Vagina (tissue), 2 donors: ENCODE measurements at regions not wholly inside any gene's neighbourhood (a gene's known extent, or its start where the extent isn't known, plus 50 kb on each side); places are given as distances from the start of the nearest gene placed in this dataset.

Source experiments
- DNase-seq, 2 donors: peaks; one replicate each; pipeline ENCODE4 v3.0.0-alpha.2; 2017; ENCODE audit errors: extremely low spot score in 2 of 2
- H3K27ac ChIP-seq: fragments of 200-600 bp; sonication (generic); one replicate; pipeline ENCODE4 v1.5.1; 2019
- H3K27me3 ChIP-seq: fragments of 200-600 bp; sonication (generic); one replicate; pipeline ENCODE4 v1.5.1; 2019
- H3K36me3 ChIP-seq, 2 donors: fragments of 200-600 bp; sonication (generic); one replicate each; pipeline ENCODE4 v1.5.1; 2017 to 2019
- H3K4me1 ChIP-seq: fragments of 200-600 bp; sonication (generic); one replicate; pipeline ENCODE4 v1.5.1; 2019
- H3K4me3 ChIP-seq, 2 donors: fragments of 200-600 bp; sonication (generic); 1 replicate in 1 of 2; 2 replicates in 1 of 2; pipeline ENCODE4 v1.5.1; 2016 to 2019
- H3K9me3 ChIP-seq: fragments of 200-600 bp; sonication (generic); one replicate; pipeline ENCODE4 v1.5.1; 2019
- POLR2A ChIP-seq, 2 donors: fragments of 450-650 bp; IDR thresholded peaks; one replicate each; pipeline ENCODE4 v1.6.1; 2017; ENCODE audit warnings: antibody characterized with exemption in 2 of 2, mild to moderate bottlenecking in 2 of 2, moderate library complexity in 2 of 2
- POLR2AphosphoS5 ChIP-seq, 2 donors: sonication (generic); formaldehyde crosslinking; IDR thresholded peaks; one replicate each; pipeline ENCODE4 v1.9.0; 2017; ENCODE audit warnings: antibody characterized with exemption in 2 of 2, mild to moderate bottlenecking in 2 of 2, low read depth in 1 of 2; ENCODE audit not compliant: insufficient read depth in 1 of 2
- intact Hi-C: fragments of 100-400 bp; cut with DNase I; formaldehyde crosslinking; loops from one replicate; pipeline ENCODE4 v1.15.1; 2023
- TF ChIP-seq, protein P1 (sequence below), 3 experiments: fragments of 450-650 bp in 2 of 3; fragments of 200-600 bp in 1 of 3; sonication (generic) in 1 of 3; IDR thresholded peaks; one replicate each; pipeline ENCODE4 v1.5.1; 2017 to 2019; ENCODE audit warnings: antibody characterized with exemption in 3 of 3, mild to moderate bottlenecking in 2 of 3, moderate library complexity in 2 of 3

DNA sequence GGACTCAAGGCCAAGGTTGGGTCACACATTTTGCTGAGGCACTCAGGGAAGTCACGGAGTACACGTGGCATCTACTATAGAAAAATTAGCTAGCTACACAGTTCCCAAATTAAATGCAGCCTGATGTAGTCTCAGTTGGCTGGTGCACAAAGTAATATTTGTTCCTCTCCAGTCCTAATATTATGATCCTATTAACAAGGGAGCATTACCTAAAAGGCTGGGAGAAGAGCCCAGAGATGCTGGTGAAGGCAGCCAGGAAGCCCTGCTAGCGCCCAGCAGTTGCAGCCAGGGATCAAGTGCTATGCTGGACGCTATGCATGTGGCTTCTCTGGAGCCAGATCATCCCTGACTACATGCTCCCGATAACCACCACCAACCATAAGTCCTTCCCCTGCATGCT lies 88.0 kb upstream of the GSC start:
- Histone ChIP-seq H3K9me3 (peaks cover 4% of the 10 kb centered on the region), H3K4me3 (no peak overlapping the region), H3K36me3 (no peaks in the 10 kb centered on the region), H3K27me3 (no peaks in the 10 kb centered on the region), H3K27ac (no peak overlapping the region), H3K4me1 (no peaks in the 10 kb centered on the region)
- DNase-seq = no peak
- TF ChIP-seq, protein P1, sequence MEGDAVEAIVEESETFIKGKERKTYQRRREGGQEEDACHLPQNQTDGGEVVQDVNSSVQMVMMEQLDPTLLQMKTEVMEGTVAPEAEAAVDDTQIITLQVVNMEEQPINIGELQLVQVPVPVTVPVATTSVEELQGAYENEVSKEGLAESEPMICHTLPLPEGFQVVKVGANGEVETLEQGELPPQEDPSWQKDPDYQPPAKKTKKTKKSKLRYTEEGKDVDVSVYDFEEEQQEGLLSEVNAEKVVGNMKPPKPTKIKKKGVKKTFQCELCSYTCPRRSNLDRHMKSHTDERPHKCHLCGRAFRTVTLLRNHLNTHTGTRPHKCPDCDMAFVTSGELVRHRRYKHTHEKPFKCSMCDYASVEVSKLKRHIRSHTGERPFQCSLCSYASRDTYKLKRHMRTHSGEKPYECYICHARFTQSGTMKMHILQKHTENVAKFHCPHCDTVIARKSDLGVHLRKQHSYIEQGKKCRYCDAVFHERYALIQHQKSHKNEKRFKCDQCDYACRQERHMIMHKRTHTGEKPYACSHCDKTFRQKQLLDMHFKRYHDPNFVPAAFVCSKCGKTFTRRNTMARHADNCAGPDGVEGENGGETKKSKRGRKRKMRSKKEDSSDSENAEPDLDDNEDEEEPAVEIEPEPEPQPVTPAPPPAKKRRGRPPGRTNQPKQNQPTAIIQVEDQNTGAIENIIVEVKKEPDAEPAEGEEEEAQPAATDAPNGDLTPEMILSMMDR (IDR thresholded peaks at IDR 0.05) = no peak
- no peak for TF ChIP-seq POLR2AphosphoS5 (IDR thresholded peaks at IDR 0.05; ENCODE audit: insufficient read depth in 1 of 2, low read depth in 1 of 2)
- TF ChIP-seq POLR2A (IDR thresholded peaks at IDR 0.05) = no peak
- intact Hi-C loops = no loop called here

DNA sequence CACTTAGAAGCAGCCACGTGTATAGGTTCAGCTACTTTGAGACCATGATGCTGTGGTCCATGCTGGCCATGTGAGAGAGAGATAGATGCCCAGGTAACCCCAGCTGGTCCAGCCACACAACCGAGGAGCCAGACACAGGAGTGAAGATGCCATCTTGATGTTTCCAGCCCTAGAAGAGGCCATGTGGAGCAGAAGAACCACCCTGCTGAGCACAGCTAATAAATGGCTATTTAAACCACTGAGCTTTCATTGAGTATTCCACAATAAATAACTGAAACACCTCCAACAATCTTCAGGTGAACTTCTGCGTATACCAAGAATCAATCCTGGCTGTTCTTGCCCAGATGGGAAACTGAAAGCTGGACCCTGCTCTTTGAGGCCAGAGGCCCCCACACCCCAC lies 84.0 kb upstream of the GSC start:
- Histone ChIP-seq H3K9me3 (peaks cover 4% of the 10 kb centered on the region), H3K36me3 (no peaks in the 10 kb centered on the region), H3K4me3 (no peak overlapping the region), H3K27ac (no peak overlapping the region), H3K27me3 (no peaks in the 10 kb centered on the region), H3K4me1 (no peaks in the 10 kb centered on the region)
- intact Hi-C loops = no loop called here
- TF ChIP-seq, protein P1 (IDR thresholded peaks at IDR 0.05) = no peak
- TF ChIP-seq POLR2A (IDR thresholded peaks at IDR 0.05) (no peak), POLR2AphosphoS5 (IDR thresholded peaks at IDR 0.05; ENCODE audit: insufficient read depth in 1 of 2, low read depth in 1 of 2) (no peak)
- DNase-seq = no peak

DNA sequence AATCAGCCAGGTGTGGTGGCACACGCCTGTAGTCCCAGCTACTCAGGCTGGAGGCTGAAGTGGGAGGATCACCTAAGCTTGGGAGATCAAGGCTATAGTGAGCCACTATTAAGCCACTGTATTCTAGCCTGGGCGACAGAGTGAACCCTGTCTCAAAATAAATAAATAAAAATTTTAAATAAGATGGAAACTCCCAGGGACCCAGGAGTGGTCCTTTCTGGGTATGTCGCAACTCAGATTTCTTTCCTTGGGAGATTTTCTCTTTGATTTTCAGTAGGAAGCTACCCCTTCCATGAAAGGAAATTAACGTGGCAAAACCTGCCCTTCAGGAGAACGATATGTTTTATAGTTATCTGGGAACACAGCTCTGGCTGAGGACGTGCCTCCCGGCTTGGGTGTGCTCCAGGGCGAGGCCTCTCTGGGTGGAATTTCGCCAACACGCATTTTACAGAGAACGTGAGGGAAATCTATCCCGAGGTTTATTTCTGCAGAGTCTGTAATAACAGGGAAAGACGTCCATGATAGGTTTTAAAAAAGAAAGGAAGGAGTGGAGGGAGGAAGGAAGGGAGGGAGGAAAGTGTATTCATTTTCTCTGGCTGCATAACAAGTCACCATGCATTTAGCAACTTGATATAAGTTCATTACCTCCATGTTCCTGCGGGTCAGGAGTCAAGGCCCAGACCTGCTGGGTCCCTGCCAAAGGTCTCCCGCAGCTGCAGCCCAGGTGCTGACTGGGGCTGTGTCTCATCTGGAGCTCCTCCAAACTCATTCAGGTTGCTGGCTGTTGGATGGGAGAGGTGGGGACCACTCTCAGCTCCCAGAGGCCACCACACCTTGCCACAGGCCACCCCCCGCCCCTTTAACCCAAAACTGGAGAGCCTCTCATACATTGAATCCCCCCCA lies 80.6 kb upstream of the GSC start:
- Histone ChIP-seq H3K36me3 (no peaks in the 10 kb centered on the region), H3K4me1 (no peaks in the 10 kb centered on the region), H3K27ac (no peak overlapping the region), H3K9me3 (peaks cover 4% of the 10 kb centered on the region), H3K4me3 (no peak overlapping the region), H3K27me3 (no peaks in the 10 kb centered on the region)
- intact Hi-C loops = no loop called here
- TF ChIP-seq POLR2A (IDR thresholded peaks at IDR 0.05) (no peak), POLR2AphosphoS5 (IDR thresholded peaks at IDR 0.05; ENCODE audit: insufficient read depth in 1 of 2, low read depth in 1 of 2) (peak in 1 of 2 donors; percentile 13)
- no peak for DNase-seq

DNA sequence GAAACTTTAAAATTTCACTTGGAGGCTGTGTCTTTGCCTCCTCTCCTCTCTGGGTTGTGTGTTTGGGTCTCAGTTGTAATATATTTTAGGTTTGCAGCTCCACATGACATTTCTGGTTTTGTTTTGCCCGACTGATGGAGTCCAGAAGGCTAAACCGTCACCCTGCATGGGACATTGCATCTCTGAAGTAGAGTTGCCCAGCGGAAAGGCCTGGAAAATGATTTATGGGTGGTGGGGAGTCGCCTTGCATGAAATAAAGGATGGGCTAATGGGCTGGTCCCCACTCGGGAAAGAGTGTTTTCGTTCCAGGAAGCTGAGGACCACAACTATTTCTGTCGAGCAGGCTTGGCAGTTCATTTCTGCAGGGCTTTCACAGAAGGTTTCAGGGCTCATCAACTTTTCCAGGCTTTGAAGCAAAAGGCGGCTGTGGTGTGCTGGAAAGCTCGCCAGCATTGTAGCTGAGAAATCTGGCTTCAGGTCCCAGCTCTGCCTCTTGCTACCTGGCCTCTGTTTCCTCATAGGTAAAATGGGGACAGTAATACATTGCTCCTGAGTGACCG lies 74.8 kb upstream of the GSC start:
- intact Hi-C loops = no loop called here
- Histone ChIP-seq H3K36me3 (no peaks in the 10 kb centered on the region), H3K4me3 (no peak overlapping the region), H3K27ac (no peak overlapping the region), H3K9me3 (no peaks in the 10 kb centered on the region), H3K4me1 (no peaks in the 10 kb centered on the region), H3K27me3 (no peaks in the 10 kb centered on the region)
- TF ChIP-seq POLR2AphosphoS5 (IDR thresholded peaks at IDR 0.05; ENCODE audit: insufficient read depth in 1 of 2, low read depth in 1 of 2) = no peak
- no peak for TF ChIP-seq POLR2A (IDR thresholded peaks at IDR 0.05)
- TF ChIP-seq, protein P1 (IDR thresholded peaks at IDR 0.05) = no peak
- no peak for DNase-seq

DNA sequence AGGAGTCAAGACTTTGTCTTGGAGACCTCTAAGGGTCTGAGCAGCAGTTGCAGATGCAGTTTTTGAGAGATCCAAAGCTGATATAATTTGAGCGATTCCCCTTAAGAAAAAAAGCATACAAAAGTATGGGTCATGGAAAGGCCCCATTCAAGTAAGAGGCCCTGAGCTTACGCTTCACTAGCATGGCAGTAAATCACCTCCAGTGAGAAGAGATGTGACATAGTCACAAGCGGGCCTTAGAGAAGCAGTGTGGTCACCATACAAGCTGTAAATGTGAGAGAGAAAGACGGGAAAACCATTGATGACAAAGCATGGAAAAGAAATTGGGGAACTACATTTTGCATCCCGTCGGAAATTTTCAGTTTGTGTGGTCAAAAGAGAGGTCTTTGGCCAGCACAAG lies 70.6 kb upstream of the GSC start:
- DNase-seq = no peak
- Histone ChIP-seq H3K27me3 (no peaks in the 10 kb centered on the region), H3K4me1 (no peaks in the 10 kb centered on the region), H3K4me3 (no peak overlapping the region), H3K36me3 (no peaks in the 10 kb centered on the region), H3K27ac (no peak overlapping the region), H3K9me3 (no peaks in the 10 kb centered on the region)
- intact Hi-C loops = no loop called here
- TF ChIP-seq POLR2A (IDR thresholded peaks at IDR 0.05) = no peak

DNA sequence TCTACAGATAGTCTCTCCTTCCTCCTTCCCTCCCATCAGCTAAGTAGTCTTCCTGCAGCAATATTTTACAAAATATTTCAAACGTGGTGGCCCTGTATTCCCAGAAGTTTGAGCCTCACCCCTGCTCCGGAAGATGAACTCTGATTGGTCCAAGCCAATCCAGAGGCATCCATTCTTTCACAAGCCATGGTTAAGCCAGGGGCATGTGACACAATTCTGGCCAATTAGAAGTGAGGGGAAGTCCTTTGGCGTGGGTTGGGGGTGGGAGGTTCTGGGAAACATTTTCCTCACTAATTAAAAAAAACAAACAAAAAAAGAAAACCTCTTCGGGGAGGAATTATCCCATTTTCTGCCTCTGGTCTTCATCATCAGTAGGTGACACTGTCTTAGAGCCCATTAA lies 69.4 kb upstream of the GSC start:
- no peaks in the 10 kb centered on the region for H3K36me3 ChIP-seq
- no peaks in the 10 kb centered on the region for H3K27me3 ChIP-seq
- no peak for DNase-seq
- H3K4me3 ChIP-seq = no peak overlapping the region
- TF ChIP-seq POLR2A (IDR thresholded peaks at IDR 0.05) = no peak
- TF ChIP-seq, protein P1 (IDR thresholded peaks at IDR 0.05) = no peak
- no peak for TF ChIP-seq POLR2AphosphoS5 (IDR thresholded peaks at IDR 0.05; ENCODE audit: insufficient read depth in 1 of 2, low read depth in 1 of 2)
- H3K9me3 ChIP-seq = no peaks in the 10 kb centered on the region
- no peaks in the 10 kb centered on the region for H3K4me1 ChIP-seq
- intact Hi-C loops = no loop called here
- no peak overlapping the region for H3K27ac ChIP-seq
